Vagina (tissue), 2 donors: ENCODE measurements at regions not wholly inside any gene's neighbourhood (a gene's known extent, or its start where the extent isn't known, plus 50 kb on each side); places are given as distances from the start of the nearest gene placed in this dataset.
"Not testable (repeated sequence)": the region's sequence is repeated elsewhere in the genome, so short reads cannot be mapped to it uniquely, and the experiment has no call there.

Source experiments
- DNase-seq, 2 donors: peaks; one replicate each; pipeline ENCODE4 v3.0.0-alpha.2; 2017; ENCODE audit errors: extremely low spot score in 2 of 2
- H3K27ac ChIP-seq: fragments of 200-600 bp; sonication (generic); one replicate; pipeline ENCODE4 v1.5.1; 2019
- H3K27me3 ChIP-seq: fragments of 200-600 bp; sonication (generic); one replicate; pipeline ENCODE4 v1.5.1; 2019
- H3K36me3 ChIP-seq, 2 donors: fragments of 200-600 bp; sonication (generic); one replicate each; pipeline ENCODE4 v1.5.1; 2017 to 2019
- H3K4me1 ChIP-seq: fragments of 200-600 bp; sonication (generic); one replicate; pipeline ENCODE4 v1.5.1; 2019
- H3K4me3 ChIP-seq, 2 donors: fragments of 200-600 bp; sonication (generic); 1 replicate in 1 of 2; 2 replicates in 1 of 2; pipeline ENCODE4 v1.5.1; 2016 to 2019
- H3K9me3 ChIP-seq: fragments of 200-600 bp; sonication (generic); one replicate; pipeline ENCODE4 v1.5.1; 2019
- POLR2A ChIP-seq, 2 donors: fragments of 450-650 bp; IDR thresholded peaks; one replicate each; pipeline ENCODE4 v1.6.1; 2017; ENCODE audit warnings: antibody characterized with exemption in 2 of 2, mild to moderate bottlenecking in 2 of 2, moderate library complexity in 2 of 2
- POLR2AphosphoS5 ChIP-seq, 2 donors: sonication (generic); formaldehyde crosslinking; IDR thresholded peaks; one replicate each; pipeline ENCODE4 v1.9.0; 2017; ENCODE audit warnings: antibody characterized with exemption in 2 of 2, mild to moderate bottlenecking in 2 of 2, low read depth in 1 of 2; ENCODE audit not compliant: insufficient read depth in 1 of 2
- intact Hi-C: fragments of 100-400 bp; cut with DNase I; formaldehyde crosslinking; loops from one replicate; pipeline ENCODE4 v1.15.1; 2023
- TF ChIP-seq, protein P1 (sequence below), 3 experiments: fragments of 450-650 bp in 2 of 3; fragments of 200-600 bp in 1 of 3; sonication (generic) in 1 of 3; IDR thresholded peaks; one replicate each; pipeline ENCODE4 v1.5.1; 2017 to 2019; ENCODE audit warnings: antibody characterized with exemption in 3 of 3, mild to moderate bottlenecking in 2 of 3, moderate library complexity in 2 of 3

DNA sequence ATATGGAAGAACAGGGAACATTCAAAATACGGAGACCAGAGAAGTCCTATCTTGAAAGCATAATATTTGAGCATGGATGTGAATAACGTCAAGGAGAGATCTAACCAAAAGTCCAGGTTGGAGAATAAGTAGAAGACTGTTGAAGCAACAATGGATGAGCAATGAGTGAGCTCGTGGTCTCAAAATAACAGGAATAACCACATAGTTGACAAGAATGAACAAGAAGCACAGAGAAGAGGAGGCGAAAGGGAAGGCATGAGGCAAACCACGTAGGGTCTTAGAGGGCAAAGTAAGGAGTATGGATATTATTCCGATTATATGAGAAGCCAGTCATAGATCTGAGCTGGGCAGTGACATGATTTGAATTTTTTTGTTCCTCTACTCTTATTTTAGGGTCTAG lies 710.2 kb downstream of the BRINP1 start:
- no peaks in the 10 kb centered on the region for H3K27me3 ChIP-seq
- intact Hi-C loops, result no loop called here
- TF ChIP-seq POLR2A (IDR thresholded peaks at IDR 0.05) (no peak), POLR2AphosphoS5 (IDR thresholded peaks at IDR 0.05; ENCODE audit: insufficient read depth in 1 of 2, low read depth in 1 of 2) (no peak)
- TF ChIP-seq, protein P1, sequence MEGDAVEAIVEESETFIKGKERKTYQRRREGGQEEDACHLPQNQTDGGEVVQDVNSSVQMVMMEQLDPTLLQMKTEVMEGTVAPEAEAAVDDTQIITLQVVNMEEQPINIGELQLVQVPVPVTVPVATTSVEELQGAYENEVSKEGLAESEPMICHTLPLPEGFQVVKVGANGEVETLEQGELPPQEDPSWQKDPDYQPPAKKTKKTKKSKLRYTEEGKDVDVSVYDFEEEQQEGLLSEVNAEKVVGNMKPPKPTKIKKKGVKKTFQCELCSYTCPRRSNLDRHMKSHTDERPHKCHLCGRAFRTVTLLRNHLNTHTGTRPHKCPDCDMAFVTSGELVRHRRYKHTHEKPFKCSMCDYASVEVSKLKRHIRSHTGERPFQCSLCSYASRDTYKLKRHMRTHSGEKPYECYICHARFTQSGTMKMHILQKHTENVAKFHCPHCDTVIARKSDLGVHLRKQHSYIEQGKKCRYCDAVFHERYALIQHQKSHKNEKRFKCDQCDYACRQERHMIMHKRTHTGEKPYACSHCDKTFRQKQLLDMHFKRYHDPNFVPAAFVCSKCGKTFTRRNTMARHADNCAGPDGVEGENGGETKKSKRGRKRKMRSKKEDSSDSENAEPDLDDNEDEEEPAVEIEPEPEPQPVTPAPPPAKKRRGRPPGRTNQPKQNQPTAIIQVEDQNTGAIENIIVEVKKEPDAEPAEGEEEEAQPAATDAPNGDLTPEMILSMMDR (IDR thresholded peaks at IDR 0.05), result no peak
- no peaks in the 10 kb centered on the region for H3K9me3 ChIP-seq
- DNase-seq, result no peak
- H3K4me3 ChIP-seq, result no peak overlapping the region
- no peaks in the 10 kb centered on the region for H3K36me3 ChIP-seq
- no peaks in the 10 kb centered on the region for H3K4me1 ChIP-seq
- no peak overlapping the region for H3K27ac ChIP-seq

DNA sequence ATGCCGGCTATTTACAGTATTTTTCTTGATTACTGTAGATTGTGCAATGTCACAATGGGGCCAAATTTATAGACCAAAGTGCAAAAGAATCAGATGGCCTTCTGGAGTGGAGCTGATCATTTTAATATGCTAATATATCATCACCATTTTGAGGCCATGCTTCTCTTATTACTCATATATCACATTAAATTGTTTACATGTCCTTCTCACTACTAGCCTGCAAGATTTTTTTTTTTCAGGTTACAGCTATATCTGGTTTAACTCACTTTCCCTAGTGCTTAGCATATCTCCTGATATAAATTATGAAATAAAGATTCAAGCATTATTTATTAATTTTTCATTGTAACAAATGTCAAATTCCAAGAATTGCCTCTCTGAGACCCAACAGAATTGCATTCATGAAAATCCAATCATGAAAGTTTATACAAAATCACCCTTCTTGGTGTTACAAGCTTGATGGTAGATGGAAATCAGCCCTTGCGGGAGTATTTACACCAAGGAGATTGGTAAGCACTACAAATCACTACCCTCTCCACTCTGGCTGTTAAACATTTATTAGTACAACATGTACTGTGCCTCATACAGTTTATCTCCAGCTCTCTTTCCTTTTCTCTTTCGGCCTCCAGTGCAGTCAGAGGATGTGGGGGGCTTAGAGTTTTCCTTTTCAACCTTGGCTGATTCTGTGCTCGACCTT lies 703.9 kb downstream of the BRINP1 start:
- TF ChIP-seq POLR2AphosphoS5 (IDR thresholded peaks at IDR 0.05; ENCODE audit: insufficient read depth in 1 of 2, low read depth in 1 of 2) (no peak), POLR2A (IDR thresholded peaks at IDR 0.05) (no peak)
- TF ChIP-seq, protein P1 (IDR thresholded peaks at IDR 0.05), result no peak
- Histone ChIP-seq H3K27ac (no peak overlapping the region), H3K4me3 (no peak overlapping the region), H3K36me3 (no peaks in the 10 kb centered on the region), H3K4me1 (no peaks in the 10 kb centered on the region), H3K27me3 (no peaks in the 10 kb centered on the region), H3K9me3 (no peaks in the 10 kb centered on the region)
- DNase-seq, result no peak
- intact Hi-C loops, result no loop called here

DNA sequence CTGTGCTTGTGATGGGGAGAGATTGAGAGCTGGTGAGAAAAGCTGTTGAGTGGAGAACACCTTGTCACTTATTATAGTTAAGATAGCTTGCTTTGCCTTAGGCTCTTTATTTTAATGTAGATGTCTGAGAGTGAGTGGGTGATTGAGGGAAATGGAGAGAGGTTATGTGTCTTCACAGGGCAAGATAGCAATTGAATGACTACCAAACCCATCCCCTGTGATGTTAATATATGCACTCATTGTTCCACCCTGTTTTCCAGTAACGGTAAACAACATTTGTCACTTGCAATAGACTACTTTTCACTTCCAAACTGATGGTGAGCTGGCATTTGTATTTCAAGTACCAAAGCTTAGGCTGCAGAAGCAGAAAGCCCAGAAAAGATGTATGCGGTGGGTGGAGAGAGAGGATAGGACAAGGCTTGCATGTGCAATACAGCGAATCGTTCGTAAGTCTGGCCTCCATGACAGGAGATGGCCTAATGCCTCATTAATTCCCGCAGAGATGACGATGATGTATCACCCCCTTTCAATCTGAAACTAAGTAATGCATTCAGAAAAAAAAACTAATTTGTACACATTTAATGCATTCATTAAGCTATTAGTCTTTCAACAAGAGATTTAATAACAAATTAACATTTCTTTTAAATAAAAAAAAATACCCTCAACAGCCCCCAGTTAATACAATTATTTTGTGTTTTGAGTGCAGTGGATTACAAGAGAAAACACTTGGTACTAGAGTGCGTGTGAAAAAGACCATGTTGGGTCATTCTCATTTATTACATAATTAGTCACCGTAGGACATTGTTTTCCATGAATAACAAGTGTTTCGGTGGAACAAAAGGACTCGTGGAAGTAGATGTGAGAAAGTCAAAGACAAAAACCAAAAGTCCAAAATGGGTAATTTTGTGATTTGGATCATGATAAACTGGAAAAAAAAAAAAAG lies 699.0 kb downstream of the BRINP1 start:
- Histone ChIP-seq H3K36me3 (no peaks in the 10 kb centered on the region), H3K27me3 (no peaks in the 10 kb centered on the region), H3K27ac (no peak overlapping the region), H3K4me3 (no peak overlapping the region), H3K9me3 (no peaks in the 10 kb centered on the region), H3K4me1 (no peaks in the 10 kb centered on the region)
- intact Hi-C loops, result no loop called here
- no peak for DNase-seq
- no peak for TF ChIP-seq POLR2AphosphoS5 (IDR thresholded peaks at IDR 0.05; ENCODE audit: insufficient read depth in 1 of 2, low read depth in 1 of 2)
- TF ChIP-seq, protein P1 (IDR thresholded peaks at IDR 0.05), result no peak

DNA sequence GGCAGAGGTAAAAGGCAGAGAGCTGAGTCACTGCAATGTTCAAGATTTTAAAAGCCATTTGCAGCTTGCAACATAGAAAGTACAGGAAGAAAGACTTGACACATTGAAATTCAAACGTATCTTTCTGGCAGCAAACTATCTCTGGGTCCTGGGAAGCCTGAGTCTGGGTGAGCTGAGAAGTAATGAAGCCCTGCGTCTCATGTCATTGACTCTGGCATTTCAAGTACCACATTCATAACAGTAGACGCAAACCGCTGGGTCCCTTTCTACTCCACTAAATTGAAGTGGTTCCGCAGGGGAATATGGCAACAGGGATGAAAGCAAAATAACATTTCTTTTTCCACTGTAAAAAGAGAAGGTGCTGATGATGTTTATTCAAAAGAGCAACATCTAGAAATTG lies 694.3 kb downstream of the BRINP1 start:
- Histone ChIP-seq H3K4me3 (no peak overlapping the region), H3K36me3 (no peaks in the 10 kb centered on the region), H3K9me3 (no peaks in the 10 kb centered on the region), H3K27me3 (no peaks in the 10 kb centered on the region), H3K4me1 (no peaks in the 10 kb centered on the region), H3K27ac (no peak overlapping the region)
- DNase-seq, result no peak
- TF ChIP-seq POLR2AphosphoS5 (IDR thresholded peaks at IDR 0.05; ENCODE audit: insufficient read depth in 1 of 2, low read depth in 1 of 2) (no peak), POLR2A (IDR thresholded peaks at IDR 0.05) (no peak)
- TF ChIP-seq, protein P1 (IDR thresholded peaks at IDR 0.05), result no peak
- intact Hi-C loops, result no loop called here

DNA sequence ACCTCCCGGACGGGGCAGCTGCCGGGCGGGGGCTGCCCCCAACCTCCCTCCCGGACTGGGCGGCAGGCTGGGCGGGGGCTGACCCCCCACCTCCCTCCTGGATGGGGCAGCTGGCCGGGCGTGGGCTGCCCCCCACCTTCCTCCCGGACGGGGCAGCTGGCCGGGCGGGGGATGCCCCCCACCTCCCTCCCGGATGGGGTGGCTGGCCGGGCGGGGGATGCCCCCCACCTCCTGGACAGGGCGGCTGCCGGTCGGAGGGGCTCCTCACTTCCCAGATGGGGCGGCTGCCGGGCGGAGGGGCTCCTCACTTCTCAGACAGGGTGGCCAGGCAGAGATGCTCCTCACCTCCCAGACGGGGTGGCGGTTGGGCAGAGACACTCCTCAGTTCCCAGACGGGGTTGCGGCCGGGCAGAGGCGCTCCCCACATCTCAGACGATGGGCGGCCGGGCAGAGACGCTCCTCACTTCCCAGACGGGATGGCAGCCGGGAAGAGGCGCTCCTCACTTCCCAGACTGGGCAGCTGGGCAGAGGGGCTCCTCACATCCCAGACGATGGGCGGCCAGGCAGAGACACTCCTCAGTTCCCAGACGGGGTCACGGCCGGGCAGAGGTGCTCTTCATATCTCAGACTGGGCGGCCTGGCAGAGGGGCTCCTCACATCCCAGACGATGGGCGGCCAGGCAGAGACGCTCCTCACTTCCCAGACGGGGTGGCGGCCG lies 691.1 kb downstream of the BRINP1 start:
- H3K36me3 ChIP-seq, result not testable (repeated sequence)

More for the DNA sequence above, 691.1 kb downstream of the BRINP1 start:
- H3K27ac ChIP-seq, H3K9me3 ChIP-seq, H3K27me3 ChIP-seq, H3K4me3 ChIP-seq, DNase-seq, intact Hi-C loops, H3K4me1 ChIP-seq: not testable (repeated sequence)
